AG09319 (cell line): ENCODE measurements at regions not wholly inside any gene's neighbourhood (a gene's known extent, or its start where the extent isn't known, plus 50 kb on each side); places are given as distances from the start of the nearest gene placed in this dataset.

Experiments used
- DNase-seq: peaks from one replicate; pipeline ENCODE4 v3.0.0-alpha.2; 2010; ENCODE audit warnings: low read depth; ENCODE audit errors: extremely low read depth
- TF ChIP-seq, protein P1 (sequence below): IDR thresholded peaks from 2 replicates; pipeline ENCODE4 v1.5.1; 2011; ENCODE audit warnings: low read depth, mild to moderate bottlenecking, inconsistent platforms, low read length, moderate library complexity

DNA sequence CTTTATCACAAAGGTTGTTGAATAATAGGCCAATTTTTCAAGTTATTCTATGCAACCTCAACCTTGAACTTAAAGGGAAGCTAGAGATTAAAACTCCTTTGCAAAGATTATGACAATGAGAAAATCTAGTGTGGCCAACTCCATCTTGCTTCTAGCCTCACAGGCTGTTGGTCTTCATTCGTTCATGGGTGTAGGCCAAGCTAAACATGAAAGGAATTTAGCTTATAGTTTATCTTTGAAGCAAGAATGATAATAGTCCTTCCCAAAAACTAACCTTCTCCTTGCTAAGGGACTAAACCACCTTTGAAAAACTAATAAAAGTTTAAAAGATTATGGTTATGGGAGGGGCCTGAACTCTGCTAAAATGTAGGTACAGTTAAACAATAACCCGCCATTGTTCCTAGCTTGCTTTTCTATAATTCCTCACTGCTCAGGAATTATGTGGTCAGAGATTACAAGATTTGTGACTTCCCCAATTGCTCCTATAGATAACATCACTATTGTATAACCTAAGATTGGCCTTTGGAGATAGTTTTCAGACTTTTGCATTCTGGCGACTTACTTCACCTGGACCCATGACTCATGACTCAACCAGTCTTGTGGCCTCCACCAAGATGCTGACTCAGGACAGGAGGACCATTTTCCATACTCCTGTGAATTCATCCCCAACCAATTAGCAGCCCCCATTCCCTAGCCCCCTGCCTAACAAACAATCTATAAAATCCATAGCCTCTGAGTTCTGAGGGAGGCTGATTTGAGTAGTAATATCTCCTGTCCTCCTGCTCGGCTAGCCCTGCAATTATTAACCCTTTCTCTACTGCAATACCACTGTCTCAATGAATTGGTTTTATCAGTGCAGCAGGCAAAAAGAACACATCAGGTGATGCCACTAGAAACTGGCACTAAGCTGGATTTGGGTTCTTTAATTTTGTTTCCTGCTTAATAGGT lies 154.5 kb downstream of the CD83 start:
- no peak for DNase-seq
- TF ChIP-seq, protein P1, sequence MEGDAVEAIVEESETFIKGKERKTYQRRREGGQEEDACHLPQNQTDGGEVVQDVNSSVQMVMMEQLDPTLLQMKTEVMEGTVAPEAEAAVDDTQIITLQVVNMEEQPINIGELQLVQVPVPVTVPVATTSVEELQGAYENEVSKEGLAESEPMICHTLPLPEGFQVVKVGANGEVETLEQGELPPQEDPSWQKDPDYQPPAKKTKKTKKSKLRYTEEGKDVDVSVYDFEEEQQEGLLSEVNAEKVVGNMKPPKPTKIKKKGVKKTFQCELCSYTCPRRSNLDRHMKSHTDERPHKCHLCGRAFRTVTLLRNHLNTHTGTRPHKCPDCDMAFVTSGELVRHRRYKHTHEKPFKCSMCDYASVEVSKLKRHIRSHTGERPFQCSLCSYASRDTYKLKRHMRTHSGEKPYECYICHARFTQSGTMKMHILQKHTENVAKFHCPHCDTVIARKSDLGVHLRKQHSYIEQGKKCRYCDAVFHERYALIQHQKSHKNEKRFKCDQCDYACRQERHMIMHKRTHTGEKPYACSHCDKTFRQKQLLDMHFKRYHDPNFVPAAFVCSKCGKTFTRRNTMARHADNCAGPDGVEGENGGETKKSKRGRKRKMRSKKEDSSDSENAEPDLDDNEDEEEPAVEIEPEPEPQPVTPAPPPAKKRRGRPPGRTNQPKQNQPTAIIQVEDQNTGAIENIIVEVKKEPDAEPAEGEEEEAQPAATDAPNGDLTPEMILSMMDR: no peak

DNA sequence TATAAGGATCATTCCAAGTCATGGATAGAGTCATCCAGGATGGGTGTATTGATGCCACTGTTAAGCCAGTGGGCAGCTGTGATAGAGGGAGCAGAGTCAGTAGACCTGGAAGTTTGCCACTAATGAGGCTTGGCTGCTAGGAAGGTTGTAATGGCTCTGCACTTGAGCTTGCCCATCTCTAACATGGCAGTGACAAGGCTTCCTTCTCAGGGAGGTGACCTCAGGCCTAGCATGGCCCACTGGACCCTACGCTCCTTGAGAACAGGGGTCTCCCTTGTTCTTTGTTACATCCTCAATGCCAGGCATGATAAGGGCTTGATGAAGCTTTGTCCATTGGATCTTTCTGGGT lies 155.1 kb downstream of the CD83 start:
- TF ChIP-seq, protein P1: no peak
- DNase-seq: no peak

DNA sequence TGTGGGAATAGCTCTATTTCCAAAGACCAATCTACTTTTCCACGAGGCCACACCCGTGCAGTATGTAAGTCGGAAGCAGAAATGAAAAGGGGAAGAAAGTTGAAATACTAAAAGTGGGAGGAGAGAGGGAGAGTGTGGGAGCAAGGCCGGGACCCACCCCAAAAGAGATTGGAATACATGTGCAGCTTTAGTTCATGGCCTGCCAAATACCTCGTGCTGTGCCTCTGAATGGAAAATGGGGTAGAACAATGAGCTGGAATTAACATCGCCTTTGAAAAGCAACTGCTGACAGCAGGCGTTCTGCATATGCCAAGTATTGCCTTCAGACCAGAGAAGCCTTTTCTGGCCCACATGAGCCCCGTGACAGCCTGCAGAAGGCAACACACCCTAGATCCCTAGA lies 155.6 kb downstream of the CD83 start:
- DNase-seq: no peak
- TF ChIP-seq, protein P1: no peak

DNA sequence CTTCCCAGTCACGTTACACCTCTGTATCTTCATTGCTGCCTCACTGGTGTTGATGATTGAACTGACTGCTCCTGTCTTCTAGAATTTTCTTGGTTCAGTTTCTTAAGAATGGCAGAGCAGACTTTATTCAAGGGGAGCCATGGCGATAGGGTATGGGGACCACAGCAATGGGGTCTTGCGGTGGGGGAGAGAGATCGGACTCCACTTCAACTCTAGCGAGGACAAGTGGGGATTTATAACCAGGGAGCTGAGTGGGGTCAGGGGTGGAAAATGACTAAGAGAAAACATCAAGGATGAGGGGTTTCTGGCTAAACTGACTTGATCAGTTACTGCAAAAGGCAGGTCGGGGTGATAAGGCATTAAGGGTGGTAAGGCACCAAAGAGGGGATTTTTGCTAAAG lies 156.4 kb downstream of the CD83 start:
- no peak for DNase-seq
- TF ChIP-seq, protein P1: no peak

DNA sequence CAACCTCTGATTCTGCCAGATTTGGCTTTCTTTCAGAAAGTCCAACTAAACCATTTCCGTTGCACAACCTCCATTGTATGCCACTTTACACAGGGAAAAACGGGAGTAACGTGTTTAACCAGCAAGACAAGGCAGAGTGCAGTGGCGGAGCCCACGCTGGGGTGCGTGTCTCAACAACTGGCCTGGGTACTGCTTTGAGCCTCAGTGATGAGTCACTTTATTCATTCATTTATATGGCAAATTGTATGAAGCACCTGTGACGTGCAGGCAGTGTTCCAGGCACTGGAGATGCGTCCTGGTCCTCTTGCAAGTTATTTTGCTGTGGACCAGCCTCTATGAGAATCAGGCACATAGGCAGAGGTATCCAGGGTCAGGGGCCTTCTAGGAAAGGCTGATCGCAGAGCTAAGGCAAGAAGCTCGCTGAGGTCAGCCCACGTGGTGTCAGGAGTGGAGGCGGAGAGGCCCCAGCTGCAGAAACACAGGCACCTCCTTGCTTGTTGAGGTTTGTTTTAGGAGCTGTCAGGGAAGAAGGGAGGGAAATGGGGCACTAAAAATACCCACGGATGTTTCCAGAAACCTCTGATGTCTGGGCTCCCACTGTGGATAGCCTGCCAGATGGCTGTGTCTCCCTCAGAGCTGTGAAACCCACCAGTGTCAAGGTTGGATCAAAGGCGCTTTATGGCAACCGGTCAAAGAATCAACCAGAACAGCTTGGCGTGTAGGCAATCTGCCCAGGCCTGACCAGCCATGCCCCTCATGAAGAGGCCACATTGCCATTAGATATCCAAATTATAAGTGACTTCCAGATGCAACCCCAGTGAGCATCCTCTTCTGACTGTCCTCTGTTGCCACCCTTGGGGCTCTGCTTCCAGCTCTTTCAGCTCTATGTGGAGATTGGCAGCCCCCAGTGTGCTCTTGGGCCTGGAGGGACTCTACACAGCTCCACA lies 157.2 kb downstream of the CD83 start:
- TF ChIP-seq, protein P1: no peak
- DNase-seq: no peak

DNA sequence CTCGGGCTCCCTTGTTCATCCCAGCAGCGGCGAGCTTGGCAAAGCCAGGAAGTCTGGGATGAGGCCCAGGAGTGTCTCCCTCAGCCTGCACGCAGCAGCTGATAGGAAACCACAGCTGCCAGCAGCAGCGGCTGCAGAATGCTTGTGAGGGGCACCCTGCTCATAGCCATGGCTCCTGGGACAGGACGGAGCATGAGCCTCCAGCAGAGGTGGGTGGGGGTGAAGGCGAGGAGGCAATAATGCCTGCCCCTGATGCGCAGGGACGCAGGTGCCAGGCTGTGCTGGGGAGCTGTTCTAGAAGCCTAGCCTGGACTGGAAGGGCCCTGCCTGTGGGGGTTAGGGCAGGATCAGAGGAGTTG lies 157.9 kb downstream of the CD83 start:
- DNase-seq: no peak
- TF ChIP-seq, protein P1: no peak

DNA sequence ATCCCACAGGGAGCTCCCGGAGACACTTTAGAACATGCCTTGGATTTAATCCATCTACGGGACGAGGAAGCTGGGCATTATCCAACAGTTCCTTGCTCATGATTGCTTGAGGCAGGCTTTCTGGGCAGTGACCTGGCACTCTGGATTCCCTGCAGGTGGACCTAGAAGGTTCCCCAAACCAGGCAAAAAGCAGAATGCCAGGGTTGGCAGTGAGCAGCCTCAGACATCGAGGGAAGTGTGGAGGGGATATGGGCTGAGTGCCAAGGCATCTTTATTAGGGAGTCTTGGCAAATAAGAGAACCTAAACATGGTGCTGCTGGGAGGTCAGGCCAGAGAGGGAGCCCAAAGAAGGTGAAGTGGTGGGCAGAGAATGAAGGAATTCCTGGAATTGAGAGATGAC lies 158.5 kb downstream of the CD83 start:
- TF ChIP-seq, protein P1: no peak
- no peak for DNase-seq
